ENCODE measurements at regions not wholly inside any gene's neighbourhood (a gene's known extent, or its start where the extent isn't known, plus 50 kb on each side); places are given as distances from the start of the nearest gene placed in this dataset. TPM values are rescaled to one million over a fixed set of nuclear protein-coding genes. Genes with fewer than 3 reads are reported as not detected.

DNA sequence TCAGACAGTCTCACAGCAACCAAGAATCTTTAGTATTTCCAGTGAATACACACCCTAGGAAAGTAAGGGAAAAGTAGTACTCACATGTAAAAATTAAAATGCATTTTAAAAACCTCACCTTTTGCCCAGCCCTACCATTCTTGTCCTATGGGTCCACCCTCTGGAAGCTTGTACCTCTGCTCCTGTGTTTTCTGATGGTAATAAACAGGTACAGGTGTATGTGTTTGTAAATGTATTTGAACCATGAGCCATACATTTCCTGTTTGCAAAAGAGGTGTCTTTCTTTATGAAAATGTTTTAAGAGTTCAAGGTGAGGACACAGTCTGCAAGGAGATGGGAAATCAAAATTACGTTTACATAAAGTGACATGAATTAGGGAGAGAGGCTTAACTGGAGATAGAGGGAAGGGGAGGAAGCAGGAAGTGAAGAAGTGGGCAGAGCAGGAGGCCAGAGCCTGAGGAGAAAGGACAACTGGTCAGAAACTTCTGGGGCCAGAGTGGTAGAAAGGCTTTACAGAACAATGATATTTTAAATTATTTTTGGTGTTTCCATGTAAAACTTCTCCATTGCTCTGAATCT, 52.0 kb upstream of the IVNS1ABP start:
- no peak overlapping the region for H3K9ac ChIP-seq (ENCODE audit: low read length)
- no peaks in the 10 kb centered on the region for H3K36me3 ChIP-seq (ENCODE audit: insufficient read depth, low read length)
- H4K20me1 ChIP-seq (ENCODE audit: insufficient read depth, low read depth, low read length) = no peaks in the 10 kb centered on the region
- H3K27me3 ChIP-seq (ENCODE audit: low read length) = no peaks in the 10 kb centered on the region
- no peaks in the 10 kb centered on the region for H3K4me1 ChIP-seq (ENCODE audit: low read length)
- H3K4me2 ChIP-seq (ENCODE audit: low read depth, low read length, poor library complexity, severe bottlenecking) = no peak overlapping the region
- H3K9me2 ChIP-seq (replicated peaks; ENCODE audit: insufficient read depth, low read length) = no peaks in the 10 kb centered on the region
- H3K79me2 ChIP-seq (ENCODE audit: low read length) = no peaks in the 10 kb centered on the region
- H3K4me3 ChIP-seq (ENCODE audit: low read length) = no peak overlapping the region
- H2AFZ ChIP-seq (ENCODE audit: low read length) = no peak overlapping the region
- no peaks in the 10 kb centered on the region for H3K9me3 ChIP-seq (ENCODE audit: low read length)
- H3K27ac ChIP-seq (ENCODE audit: low read length) = no peak overlapping the region
- DNase-seq = no peak

DNA sequence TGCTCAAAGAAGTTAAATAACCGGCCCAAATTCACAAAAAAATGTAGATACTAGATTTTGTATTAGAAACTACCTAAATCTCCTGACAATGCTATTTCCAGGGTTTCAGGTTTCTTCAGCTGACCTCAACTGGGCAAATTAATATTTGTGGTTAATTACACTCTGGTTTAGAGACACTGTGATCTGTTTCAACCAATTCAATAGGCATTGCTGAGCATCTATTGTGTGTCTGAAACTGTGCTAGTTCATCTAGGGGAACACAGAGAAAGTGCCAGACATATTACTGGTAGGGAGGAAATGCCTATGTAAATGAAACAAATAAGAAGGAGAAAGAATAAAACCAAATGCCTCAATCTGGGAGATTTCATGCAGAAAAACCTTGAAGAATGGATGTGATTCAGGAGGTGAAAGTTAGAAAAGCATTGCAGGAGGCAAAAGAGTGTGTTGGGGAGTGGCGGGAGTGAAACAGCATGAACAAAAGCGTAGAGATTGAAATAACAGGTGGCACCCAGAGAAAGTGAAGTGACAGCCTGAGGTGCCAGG, 51.3 kb upstream of the IVNS1ABP start:
- H4K20me1 ChIP-seq (ENCODE audit: insufficient read depth, low read depth, low read length) = no peaks in the 10 kb centered on the region
- H3K4me1 ChIP-seq (ENCODE audit: low read length) = no peaks in the 10 kb centered on the region
- H2AFZ ChIP-seq (ENCODE audit: low read length) = no peak overlapping the region
- no peak overlapping the region for H3K9ac ChIP-seq (ENCODE audit: low read length)
- no peak overlapping the region for H3K4me3 ChIP-seq (ENCODE audit: low read length)
- H3K4me2 ChIP-seq (ENCODE audit: low read depth, low read length, poor library complexity, severe bottlenecking) = no peak overlapping the region
- no peaks in the 10 kb centered on the region for H3K27me3 ChIP-seq (ENCODE audit: low read length)
- no peaks in the 10 kb centered on the region for H3K9me2 ChIP-seq (replicated peaks; ENCODE audit: insufficient read depth, low read length)
- H3K36me3 ChIP-seq (ENCODE audit: insufficient read depth, low read length) = no peaks in the 10 kb centered on the region
- no peak overlapping the region for H3K27ac ChIP-seq (ENCODE audit: low read length)
- H3K9me3 ChIP-seq (ENCODE audit: low read length) = no peaks in the 10 kb centered on the region
- DNase-seq = no peak
- H3K79me2 ChIP-seq (ENCODE audit: low read length) = no peaks in the 10 kb centered on the region

DNA sequence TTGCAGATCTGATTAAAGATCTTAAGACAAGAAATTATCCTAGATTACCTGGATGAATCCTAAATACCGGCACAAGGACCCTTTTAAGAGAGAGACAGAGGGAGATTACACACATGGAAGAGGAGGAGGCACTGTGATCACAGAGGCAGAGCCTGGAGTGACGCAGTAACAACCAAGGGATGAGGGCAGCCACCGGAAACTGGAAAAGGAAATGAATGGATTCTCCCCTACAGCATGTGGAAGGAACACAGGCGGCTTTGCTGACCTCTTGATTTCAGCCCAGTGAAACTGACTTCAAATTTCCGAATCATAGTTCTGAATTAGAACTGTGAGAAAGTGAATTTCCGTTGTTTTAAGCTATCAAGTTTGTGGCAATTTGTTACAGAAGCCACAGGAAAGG, 50.2 kb upstream of the IVNS1ABP start:
- no peak for DNase-seq
- no peaks in the 10 kb centered on the region for H3K79me2 ChIP-seq (ENCODE audit: low read length)
- no peak overlapping the region for H3K4me2 ChIP-seq (ENCODE audit: low read depth, low read length, poor library complexity, severe bottlenecking)
- H3K4me1 ChIP-seq (ENCODE audit: low read length) = no peaks in the 10 kb centered on the region
- no peaks in the 10 kb centered on the region for H3K9me3 ChIP-seq (ENCODE audit: low read length)
- H3K27me3 ChIP-seq (ENCODE audit: low read length) = no peaks in the 10 kb centered on the region
- no peaks in the 10 kb centered on the region for H4K20me1 ChIP-seq (ENCODE audit: insufficient read depth, low read depth, low read length)
- H3K9ac ChIP-seq (ENCODE audit: low read length) = no peak overlapping the region
- H3K27ac ChIP-seq (ENCODE audit: low read length) = no peak overlapping the region
- H3K4me3 ChIP-seq (ENCODE audit: low read length) = no peak overlapping the region
- H2AFZ ChIP-seq (ENCODE audit: low read length) = no peak overlapping the region
- no peaks in the 10 kb centered on the region for H3K9me2 ChIP-seq (replicated peaks; ENCODE audit: insufficient read depth, low read length)
- no peaks in the 10 kb centered on the region for H3K36me3 ChIP-seq (ENCODE audit: insufficient read depth, low read length)

Small RNA genes lying in the stretch of these regions (small RNA-seq; reads per million reads assigned to genes)
- gene MCRIP2P2 (not detected), gene RF00019 (not detected), gene RNU7-183P (not detected)

Measured in Karpas-422 (cell line).